ENCODE measurements at regions not wholly inside any gene's neighbourhood (a gene's known extent, or its start where the extent isn't known, plus 50 kb on each side); places are given as distances from the start of the nearest gene placed in this dataset.
"Not testable (repeated sequence)": the region's sequence is repeated elsewhere in the genome, so short reads cannot be mapped to it uniquely, and the experiment has no call there.

DNA sequence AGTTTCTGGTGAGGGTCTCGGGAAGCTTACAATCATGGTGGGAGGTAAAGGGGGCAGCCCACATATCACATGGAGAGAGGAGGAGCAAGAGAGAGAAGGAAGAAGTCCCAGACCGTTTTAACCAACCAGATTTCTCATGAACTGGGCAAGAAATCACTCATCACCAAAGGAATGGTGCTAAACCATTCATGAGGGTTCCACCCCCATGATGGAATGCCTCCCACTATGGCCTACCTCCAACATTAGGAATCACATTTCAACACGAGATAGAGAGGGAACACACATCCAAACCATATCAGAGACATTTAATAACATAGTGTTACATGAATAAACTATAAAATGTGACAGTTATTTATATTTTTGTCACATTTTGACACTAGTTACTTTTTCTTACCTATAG lies 214.8 kb upstream of the MAGI2 start:
- ChIA-PET CTCF (no interaction called here), POLR2A (no interaction called here)

DNA sequence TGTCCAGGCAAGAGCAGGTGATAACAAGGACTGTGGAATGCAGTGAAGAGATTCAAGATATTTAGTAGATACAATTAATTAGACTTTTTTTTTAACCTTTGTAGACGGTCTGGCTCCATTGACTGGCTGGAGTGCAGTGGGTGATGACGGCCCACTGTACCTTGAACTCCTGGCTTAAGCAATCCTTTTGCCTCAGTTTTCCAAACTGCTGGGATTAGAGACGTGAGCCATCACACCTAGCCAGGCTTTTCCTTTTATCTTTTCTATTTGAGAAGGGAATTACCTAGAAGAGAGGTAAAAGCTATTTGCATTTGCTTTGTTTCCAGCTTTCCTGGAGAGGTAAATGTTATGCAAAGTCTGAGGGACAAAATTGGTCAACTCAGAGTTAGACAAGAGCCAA lies 213.0 kb upstream of the MAGI2 start:
- CTCF ChIA-PET = interaction anchor here (1.0 kb wide), 1 partner anchor 12 kb away, joined by 3 read pairs; no protein-coding TSS in a partner anchor
- POLR2A ChIA-PET = no interaction called here

DNA sequence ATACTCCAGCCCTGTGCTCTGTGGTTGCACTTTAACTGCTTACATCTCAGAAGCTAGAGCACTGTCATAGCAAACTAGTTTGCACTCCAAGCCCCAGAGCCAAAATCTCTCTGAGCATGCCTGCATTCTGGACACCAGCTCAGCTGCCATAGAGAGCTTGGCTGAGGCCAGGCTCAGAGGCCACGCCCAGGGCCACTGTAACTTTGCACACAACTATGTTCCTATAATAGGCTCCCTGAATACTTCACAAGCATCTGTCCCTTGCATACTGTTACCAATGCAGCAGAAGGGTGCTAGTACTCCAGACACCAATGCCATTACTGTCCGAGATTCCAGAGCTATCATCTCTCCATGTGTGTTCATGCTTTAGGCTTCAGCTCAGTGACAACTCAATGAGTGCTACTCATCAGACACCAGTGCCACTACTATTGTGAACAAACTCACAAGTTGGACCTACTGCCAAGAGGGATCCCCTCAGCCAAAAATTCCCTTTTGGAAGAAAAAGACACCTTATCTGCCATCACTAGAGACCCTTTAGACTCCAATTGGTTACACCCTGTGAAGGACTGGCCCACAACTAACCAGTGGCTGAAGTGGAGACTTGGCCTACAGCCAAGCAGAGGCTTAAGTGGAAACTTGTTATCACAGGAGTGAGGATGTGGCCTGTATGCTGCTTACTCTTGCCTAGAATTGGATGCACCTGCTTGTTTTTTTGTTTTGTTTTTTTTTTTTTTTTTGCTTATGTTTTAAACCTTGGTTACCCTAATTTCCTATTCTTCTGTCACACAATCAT lies 211.6 kb upstream of the MAGI2 start:
- POLR2A ChIA-PET = no interaction called here
- CTCF ChIA-PET = no interaction called here

DNA sequence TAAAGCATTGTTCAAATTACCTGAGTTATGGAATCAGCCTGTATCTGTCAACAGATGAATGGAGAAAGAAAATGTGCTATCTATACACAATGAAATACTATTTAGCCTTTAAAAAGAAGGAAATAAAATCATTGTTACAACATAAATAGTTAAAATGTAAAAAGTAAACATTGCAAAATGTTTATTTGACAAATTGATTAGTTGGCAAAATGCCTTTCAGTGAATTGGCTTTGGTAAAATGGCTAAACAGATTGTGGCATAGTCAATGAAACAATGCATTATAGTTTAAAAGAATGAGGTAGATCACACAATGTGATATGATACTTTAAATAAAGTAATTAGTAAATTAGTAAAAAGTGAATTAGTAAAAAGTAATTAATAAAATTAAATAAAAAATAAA lies 204.8 kb upstream of the MAGI2 start:
- POLR2A ChIA-PET = no interaction called here
- CTCF ChIA-PET = no interaction called here

GRCh38 chr7:79653136-79653631 lies 199.7 kb upstream of the MAGI2 start:
- ChIA-PET CTCF (no interaction called here), POLR2A (no interaction called here)

DNA sequence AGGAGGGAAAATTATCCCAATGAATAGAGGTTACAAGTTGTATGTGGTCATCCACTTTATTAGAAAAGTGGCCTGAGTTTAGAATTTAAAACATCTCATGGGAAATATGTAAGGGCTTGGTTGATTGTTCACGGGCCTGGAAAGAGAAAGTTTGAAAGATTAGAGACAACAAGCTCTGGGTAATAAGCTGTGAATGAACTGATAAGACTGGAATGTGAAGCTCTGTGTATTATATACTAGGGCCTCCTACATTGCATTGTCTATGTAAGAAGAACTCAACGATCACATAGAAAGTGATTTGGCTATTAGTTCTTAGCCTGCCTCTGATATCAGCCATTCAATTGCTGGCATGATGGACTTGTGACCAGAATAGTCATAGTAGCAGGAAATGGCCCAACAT lies 199.2 kb upstream of the MAGI2 start:
- ChIA-PET CTCF (no interaction called here), POLR2A (no interaction called here)

- POLR2A ChIA-PET = no interaction called here
- CTCF ChIA-PET = no interaction called here
These were observed 194.2 kb upstream of the MAGI2 start for GRCh38 chr7:79647711-79648110.

- ChIA-PET POLR2A (no interaction called here), CTCF (no interaction called here)
These were observed 192.8 kb upstream of the MAGI2 start for GRCh38 chr7:79646278-79646677.

GRCh38 chr7:79636849-79637248 lies 183.4 kb upstream of the MAGI2 start:
- ChIA-PET CTCF (no interaction called here), POLR2A (no interaction called here)

DNA sequence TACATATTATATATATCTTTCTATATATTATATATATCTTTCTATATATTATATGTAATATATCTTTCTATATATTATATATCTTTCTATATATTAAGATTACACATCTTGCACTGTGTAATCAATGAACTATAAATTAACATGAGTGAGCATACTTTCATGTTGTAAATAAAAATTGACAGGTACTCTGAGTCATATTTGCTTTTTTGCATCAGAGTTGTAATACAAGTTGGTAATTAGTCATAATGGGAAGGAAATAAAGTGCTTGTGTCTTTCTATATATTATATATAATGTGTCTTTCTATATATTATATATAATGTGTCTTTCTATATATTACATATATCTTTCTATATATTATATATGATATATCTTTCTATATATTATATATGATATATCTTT lies 172.5 kb upstream of the MAGI2 start:
- CTCF ChIA-PET, POLR2A ChIA-PET: not testable (repeated sequence)

DNA sequence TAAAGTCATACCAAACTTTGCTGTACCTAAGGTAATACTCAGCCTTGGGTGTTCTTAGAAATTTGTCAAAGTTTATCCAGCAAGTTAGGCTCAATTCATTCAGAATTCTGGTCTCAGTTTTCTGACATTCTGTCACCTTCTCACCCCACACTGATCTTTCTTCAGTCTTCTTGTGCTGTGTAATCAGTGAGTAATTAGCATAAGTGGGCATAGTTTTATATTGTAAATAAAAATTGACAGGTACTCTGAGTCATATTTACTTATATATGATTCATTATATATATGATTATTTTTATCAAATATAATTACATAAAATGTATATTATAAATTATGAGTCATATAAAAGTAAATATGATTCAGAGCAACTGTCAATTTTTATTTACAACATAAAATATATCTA lies 170.9 kb upstream of the MAGI2 start:
- ChIA-PET CTCF (no interaction called here), POLR2A (no interaction called here)

DNA sequence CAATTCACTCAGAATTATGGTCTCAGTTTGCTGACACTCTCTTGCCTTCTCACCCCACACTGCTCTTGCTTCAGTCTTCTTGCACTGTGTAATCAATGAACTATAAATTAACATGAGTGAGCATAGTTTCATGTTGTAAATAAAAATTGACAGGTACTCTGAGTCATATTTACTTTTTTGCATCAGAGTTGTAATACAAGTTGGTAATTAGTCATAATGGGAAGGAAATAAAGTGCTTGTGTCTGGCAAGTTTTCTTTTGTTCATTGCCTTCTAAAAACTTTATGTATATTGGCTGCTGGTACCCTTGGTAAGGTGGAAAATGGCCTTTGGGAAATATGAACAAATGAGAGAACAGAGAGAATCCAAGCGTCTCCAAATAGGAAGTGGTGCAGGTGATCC lies 169.3 kb upstream of the MAGI2 start:
- ChIA-PET CTCF (no interaction called here), POLR2A (no interaction called here)

- POLR2A ChIA-PET = no interaction called here
- CTCF ChIA-PET = no interaction called here
These were observed 166.8 kb upstream of the MAGI2 start for GRCh38 chr7:79620291-79620690.

- ChIA-PET POLR2A (no interaction called here), CTCF (no interaction called here)
These were observed 165.7 kb upstream of the MAGI2 start for GRCh38 chr7:79619216-79619615.

DNA sequence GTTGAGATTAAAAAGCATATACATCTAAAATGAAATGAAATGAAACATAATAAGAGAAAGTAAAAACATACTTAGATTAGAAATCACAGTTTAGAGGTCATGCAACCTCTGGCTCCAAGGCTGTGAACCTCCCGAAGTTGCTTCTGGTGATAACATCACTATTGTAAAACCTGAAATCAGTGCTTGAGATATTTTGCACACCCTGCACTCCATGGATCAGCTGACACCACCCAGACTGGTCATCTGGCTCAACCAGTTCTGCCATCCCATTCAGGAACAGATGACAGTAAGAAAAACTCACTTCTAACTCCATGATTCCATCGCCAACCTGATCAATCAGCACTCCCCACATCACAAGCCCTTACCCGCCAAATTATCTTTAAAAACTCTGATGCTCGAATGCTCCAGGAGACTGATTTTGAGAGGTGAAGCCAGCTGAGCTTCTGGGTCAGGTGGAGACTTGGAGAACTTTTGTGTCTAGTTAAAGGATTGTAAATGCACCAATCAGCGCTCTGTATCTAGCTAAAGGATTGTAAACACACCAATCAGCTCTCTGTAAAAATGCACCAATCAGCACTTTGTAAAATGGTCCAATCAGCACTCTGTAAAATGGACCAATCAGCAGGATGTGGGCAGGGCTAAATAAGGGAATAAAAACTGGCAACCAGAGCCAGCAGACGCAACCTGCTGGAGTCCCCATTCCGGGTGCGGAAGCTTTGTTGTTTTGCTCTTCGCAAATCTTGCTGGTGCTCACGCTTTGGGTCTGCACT lies 162.6 kb upstream of the MAGI2 start:
- CTCF ChIA-PET = no interaction called here
- POLR2A ChIA-PET = no interaction called here

- ChIA-PET POLR2A (no interaction called here), CTCF (no interaction called here)
These were observed 162.0 kb upstream of the MAGI2 start for GRCh38 chr7:79615466-79615865.

DNA sequence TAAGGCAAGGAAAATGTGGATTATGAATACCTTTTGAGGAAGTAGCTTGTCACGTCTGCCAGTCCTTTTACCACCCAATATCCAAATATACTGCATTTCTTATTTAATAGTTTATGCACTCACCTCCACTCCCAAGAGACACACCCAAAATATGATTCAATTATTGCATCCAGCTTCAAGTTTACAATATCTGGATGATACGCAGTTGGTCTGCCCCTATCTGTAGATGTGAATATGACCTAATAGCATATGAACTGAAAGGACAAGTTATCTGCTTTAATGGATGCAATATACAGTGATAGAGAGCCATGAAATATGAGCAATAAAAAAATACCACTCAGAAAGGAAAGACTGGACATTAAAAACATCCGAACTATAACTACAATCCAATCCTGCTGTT lies 159.4 kb upstream of the MAGI2 start:
- ChIA-PET POLR2A (interaction anchor here (0.6 kb wide), 1 partner anchor 277 kb away, joined by 3 read pairs; no protein-coding TSS in a partner anchor), CTCF (no interaction called here)

DNA sequence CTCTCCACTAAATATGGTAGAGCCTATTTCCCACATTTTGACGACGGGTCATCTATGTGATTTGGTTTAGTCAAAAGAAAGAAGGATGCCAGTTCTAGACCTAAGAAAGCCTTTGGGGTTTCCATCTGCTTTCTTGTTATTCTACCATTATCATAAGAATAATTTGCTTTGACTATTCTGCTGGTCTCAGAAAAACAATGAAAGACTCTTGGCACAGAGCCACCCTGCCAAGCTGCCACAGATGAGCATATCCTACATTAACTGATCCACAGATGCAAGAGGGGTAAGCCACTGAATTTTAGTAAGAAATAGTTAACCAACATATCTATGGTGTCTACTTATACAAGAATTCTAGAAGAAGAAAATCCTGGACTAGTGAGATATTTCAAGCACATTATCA lies 158.6 kb upstream of the MAGI2 start:
- ChIA-PET POLR2A (no interaction called here), CTCF (no interaction called here)

- CTCF ChIA-PET = no interaction called here
- POLR2A ChIA-PET = no interaction called here
These were observed 157.4 kb upstream of the MAGI2 start for GRCh38 chr7:79610748-79611304.

DNA sequence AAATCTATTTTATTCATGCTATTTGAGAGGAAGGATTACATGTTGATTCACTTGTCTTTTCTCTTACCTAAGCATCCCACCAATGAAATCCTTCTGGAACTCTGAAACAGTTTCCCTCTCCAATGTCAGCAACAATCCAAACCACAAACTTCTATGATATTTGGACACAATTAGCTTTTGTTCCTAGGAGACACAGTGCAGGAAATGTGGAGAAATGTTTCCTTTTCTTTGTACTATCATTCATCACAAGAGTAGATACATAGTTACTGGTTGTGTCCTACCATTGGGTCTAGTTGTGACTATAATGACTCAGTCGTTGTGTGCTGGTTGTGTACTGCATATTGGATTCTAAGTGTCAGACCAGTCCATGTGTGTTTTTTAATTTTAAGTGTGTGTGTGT lies 156.8 kb upstream of the MAGI2 start:
- ChIA-PET POLR2A (no interaction called here), CTCF (no interaction called here)

GRCh38 chr7:79608005-79608404 lies 154.5 kb upstream of the MAGI2 start:
- CTCF ChIA-PET = no interaction called here
- POLR2A ChIA-PET = no interaction called here
